GM12872 (cell line): ENCODE measurements at regions not wholly inside any gene's neighbourhood (a gene's known extent, or its start where the extent isn't known, plus 50 kb on each side); places are given as distances from the start of the nearest gene placed in this dataset.

ENCODE experiments used
- TF ChIP-seq, protein P1 (sequence below): IDR thresholded peaks from 3 replicates; pipeline ENCODE4 v1.5.1; 2011; ENCODE audit warnings: low read depth, mild to moderate bottlenecking, low read length, moderate library complexity; ENCODE audit not compliant: insufficient read depth

DNA sequence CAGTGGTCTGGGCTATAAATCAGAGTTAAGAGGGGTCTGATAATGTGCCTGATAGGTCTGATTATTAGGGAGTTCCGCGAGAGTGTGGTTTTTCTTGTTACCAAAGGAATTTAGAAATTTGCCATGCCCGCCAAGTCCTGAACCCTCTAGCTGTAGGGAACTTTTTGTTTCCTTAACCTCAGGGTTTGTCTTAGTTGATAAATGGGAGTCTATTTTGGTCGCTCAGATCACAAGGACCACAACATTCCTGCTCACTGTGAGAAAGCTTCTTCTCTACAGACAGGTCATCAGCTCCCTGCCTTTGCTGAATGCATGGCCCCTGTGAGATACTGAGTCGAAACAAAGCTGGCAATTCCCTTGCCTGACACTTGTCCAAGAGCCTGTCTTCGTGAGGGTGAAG is 497.8 kb downstream of the HS3ST4 start:
- TF ChIP-seq, protein P1, sequence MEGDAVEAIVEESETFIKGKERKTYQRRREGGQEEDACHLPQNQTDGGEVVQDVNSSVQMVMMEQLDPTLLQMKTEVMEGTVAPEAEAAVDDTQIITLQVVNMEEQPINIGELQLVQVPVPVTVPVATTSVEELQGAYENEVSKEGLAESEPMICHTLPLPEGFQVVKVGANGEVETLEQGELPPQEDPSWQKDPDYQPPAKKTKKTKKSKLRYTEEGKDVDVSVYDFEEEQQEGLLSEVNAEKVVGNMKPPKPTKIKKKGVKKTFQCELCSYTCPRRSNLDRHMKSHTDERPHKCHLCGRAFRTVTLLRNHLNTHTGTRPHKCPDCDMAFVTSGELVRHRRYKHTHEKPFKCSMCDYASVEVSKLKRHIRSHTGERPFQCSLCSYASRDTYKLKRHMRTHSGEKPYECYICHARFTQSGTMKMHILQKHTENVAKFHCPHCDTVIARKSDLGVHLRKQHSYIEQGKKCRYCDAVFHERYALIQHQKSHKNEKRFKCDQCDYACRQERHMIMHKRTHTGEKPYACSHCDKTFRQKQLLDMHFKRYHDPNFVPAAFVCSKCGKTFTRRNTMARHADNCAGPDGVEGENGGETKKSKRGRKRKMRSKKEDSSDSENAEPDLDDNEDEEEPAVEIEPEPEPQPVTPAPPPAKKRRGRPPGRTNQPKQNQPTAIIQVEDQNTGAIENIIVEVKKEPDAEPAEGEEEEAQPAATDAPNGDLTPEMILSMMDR, result no peak

GRCh38 chr16:26194526-26194925 is 502.8 kb downstream of the HS3ST4 start:
- TF ChIP-seq, protein P1, result no peak

GRCh38 chr16:26195225-26195624 is 503.5 kb downstream of the HS3ST4 start:
- TF ChIP-seq, protein P1, result no peak

- TF ChIP-seq, protein P1, result no peak
Observed at GRCh38 chr16:26196310-26196709, 504.6 kb downstream of the HS3ST4 start.

DNA sequence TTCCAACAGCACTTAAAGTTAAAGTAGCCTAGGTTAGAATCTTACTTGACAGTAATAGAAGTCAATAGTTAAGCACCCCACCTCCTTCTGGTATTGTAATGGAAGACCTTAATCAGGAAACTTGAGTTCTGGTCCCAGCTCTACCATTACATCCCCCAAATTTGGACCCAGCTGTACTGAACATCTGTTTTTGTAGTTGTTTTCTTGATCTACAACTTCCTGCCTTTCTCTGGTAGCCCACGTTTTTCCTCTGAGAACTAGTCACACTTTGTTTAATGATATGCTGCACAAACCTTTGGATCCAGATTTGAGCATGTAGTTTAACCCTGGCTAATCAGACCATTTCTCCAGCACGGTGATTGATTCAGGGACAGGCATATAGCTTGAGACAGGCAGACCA is 505.0 kb downstream of the HS3ST4 start:
- TF ChIP-seq, protein P1, result no peak

DNA sequence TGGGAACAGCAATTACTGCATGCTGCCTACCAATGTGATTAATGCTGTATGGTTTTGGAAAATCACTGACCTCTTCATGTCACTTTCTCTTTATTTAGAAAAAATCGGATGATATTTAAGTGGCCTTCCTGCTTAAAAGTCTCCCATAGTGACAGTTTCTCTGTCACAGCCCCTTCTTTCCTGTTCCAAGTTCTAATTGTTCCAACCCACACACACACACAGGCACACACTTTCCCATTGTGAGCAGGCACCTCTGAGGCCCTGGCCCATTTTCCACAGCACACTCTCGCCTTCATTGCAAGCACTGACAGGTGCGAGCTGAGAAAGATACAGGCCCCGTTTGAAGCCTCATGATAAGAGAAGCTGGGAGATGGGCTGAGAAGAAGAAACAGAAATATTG is 505.9 kb downstream of the HS3ST4 start:
- TF ChIP-seq, protein P1, result no peak

DNA sequence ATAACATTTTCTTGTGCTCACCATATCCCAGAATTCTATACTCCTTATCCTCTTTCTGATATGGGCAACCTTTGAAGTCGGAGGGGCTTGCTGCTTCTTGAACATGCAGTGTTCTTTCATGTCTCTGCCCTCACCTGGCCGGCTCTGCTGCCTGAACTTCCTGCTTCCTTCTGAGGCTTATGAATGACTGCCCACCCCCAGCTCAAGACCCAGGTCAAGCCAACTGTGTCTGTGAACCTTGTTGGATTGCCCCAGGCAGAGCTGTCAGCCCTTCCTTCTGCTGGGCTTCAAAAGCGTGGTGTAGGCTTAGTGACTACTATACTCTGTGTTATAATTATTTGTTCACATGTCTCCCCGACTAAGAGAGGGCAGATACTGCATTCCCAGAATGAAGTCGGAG is 506.5 kb downstream of the HS3ST4 start:
- TF ChIP-seq, protein P1, result no peak

DNA sequence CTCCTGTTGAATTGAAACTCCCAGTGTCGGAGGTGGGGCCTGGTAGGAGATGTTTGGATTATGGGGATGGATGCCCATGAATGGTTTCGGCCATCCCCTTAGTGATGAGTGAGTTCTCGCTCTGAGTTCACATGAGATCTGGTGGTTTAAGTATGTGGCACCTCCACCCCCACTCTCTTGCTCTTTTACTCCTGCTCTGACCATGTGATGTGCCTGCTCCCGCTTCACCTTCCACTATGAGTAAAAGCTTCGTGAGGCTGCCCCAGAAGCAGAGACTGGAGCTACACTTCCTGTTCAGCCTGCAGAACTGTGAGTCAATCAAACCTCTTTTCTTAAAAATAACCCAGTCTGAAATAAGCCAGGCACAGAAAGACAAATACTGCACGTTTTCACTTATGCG is 512.4 kb downstream of the HS3ST4 start:
- TF ChIP-seq, protein P1, result no peak
